Fibroblast of pulmonary artery (primary cell): ENCODE measurements at regions not wholly inside any gene's neighbourhood (a gene's known extent, or its start where the extent isn't known, plus 50 kb on each side); places are given as distances from the start of the nearest gene placed in this dataset.

Experiments used
- DNase-seq: peaks from one replicate; pipeline ENCODE4 v3.0.0-alpha.2; 2010; ENCODE audit warnings: low read depth
- H3K4me3 ChIP-seq: replicated peaks from 2 replicates; pipeline ENCODE4 v1.5.1; 2011; ENCODE audit warnings: low read depth, mild to moderate bottlenecking, control low read depth, low read length, moderate library complexity
- CTCF ChIP-seq: IDR thresholded peaks from 2 replicates; pipeline ENCODE4 v1.5.1; 2011; ENCODE audit warnings: mild to moderate bottlenecking, control low read depth, low read length, inconsistent platforms; ENCODE audit errors: missing control alignments

GRCh38 chr22:48207919-48208535 is 1445.6 kb downstream of the TBC1D22A start:
- DNase-seq, result no peak
- no peak for TF ChIP-seq CTCF

GRCh38 chr22:48205790-48206189 is 1443.3 kb downstream of the TBC1D22A start:
- H3K4me3 ChIP-seq, result no peak overlapping the region
- no peak for DNase-seq
- TF ChIP-seq CTCF, result no peak

More at GRCh38 chr22:48207919-48208535, 1445.6 kb downstream of the TBC1D22A start:
- no peak overlapping the region for H3K4me3 ChIP-seq

GRCh38 chr22:48205161-48205560 is 1442.7 kb downstream of the TBC1D22A start:
- DNase-seq, result no peak
- no peak for TF ChIP-seq CTCF
- no peak overlapping the region for H3K4me3 ChIP-seq

- TF ChIP-seq CTCF, result no peak
- H3K4me3 ChIP-seq, result no peak overlapping the region
- DNase-seq, result no peak
Observed at GRCh38 chr22:48204296-48204695, 1441.8 kb downstream of the TBC1D22A start.

GRCh38 chr22:48199667-48200066 is 1437.2 kb downstream of the TBC1D22A start:
- DNase-seq, result no peak
- TF ChIP-seq CTCF, result no peak
- no peak overlapping the region for H3K4me3 ChIP-seq

- H3K4me3 ChIP-seq, result no peak overlapping the region
- no peak for TF ChIP-seq CTCF
- DNase-seq, result no peak
Observed at GRCh38 chr22:48198489-48199459, 1436.3 kb downstream of the TBC1D22A start.
